GM21723 (cell line): ENCODE measurements at regions not wholly inside any gene's neighbourhood (a gene's known extent, or its start where the extent isn't known, plus 50 kb on each side); places are given as distances from the start of the nearest gene placed in this dataset.
"Not testable (repeated sequence)": the region's sequence is repeated elsewhere in the genome, so short reads cannot be mapped to it uniquely, and the experiment has no call there.

Source experiments
- ATAC-seq: cut with Tn5 transposase; IDR thresholded peaks from one replicate; pipeline ENCODE4 v1.9.1; 2021; ENCODE audit warnings: mild to moderate bottlenecking, moderate library complexity; ENCODE audit not compliant: unreplicated experiment

- no peak for ATAC-seq
Measured at GRCh38 chr4:100679926-100680325, 162.1 kb upstream of the EMCN start.

- ATAC-seq: no peak
Measured at GRCh38 chr4:100674976-100675375, 157.2 kb upstream of the EMCN start.

GRCh38 chr4:100657187-100657586 is 139.4 kb upstream of the EMCN start:
- no peak for ATAC-seq

GRCh38 chr4:100651499-100652175 is 133.8 kb upstream of the EMCN start:
- no peak for ATAC-seq

GRCh38 chr4:100649417-100649816 is 131.6 kb upstream of the EMCN start:
- no peak for ATAC-seq

- no peak for ATAC-seq
Measured at GRCh38 chr4:100644150-100644549, 126.3 kb upstream of the EMCN start.

- no peak for ATAC-seq
Measured at GRCh38 chr4:100641336-100641735, 123.5 kb upstream of the EMCN start.

- ATAC-seq: no peak
Measured at GRCh38 chr4:100635899-100636298, 118.1 kb upstream of the EMCN start.

- ATAC-seq: no peak
Measured at GRCh38 chr4:100633269-100633668, 115.4 kb upstream of the EMCN start.

- ATAC-seq: no peak
Measured at GRCh38 chr4:100632163-100632562, 114.3 kb upstream of the EMCN start.

GRCh38 chr4:100631281-100631968 is 113.6 kb upstream of the EMCN start:
- ATAC-seq: no peak

GRCh38 chr4:100630341-100630740 is 112.5 kb upstream of the EMCN start:
- ATAC-seq: no peak

GRCh38 chr4:100609810-100610209 is 92.0 kb upstream of the EMCN start:
- peak; percentile 56 for ATAC-seq

- ATAC-seq: not testable (repeated sequence)
Measured at GRCh38 chr4:100608651-100609050, 90.8 kb upstream of the EMCN start.

- ATAC-seq: no peak
Measured at GRCh38 chr4:100605144-100605543, 87.3 kb upstream of the EMCN start.

GRCh38 chr4:100593935-100594334 is 76.1 kb upstream of the EMCN start:
- no peak for ATAC-seq

GRCh38 chr4:100591161-100591876 is 73.5 kb upstream of the EMCN start:
- ATAC-seq: no peak

- no peak for ATAC-seq
Measured at GRCh38 chr4:100590325-100590724, 72.5 kb upstream of the EMCN start.

- ATAC-seq: no peak
Measured at GRCh38 chr4:100588076-100588475, 70.3 kb upstream of the EMCN start.

- no peak for ATAC-seq
Measured at GRCh38 chr4:100582146-100582545, 64.3 kb upstream of the EMCN start.

- ATAC-seq: no peak
Measured at GRCh38 chr4:100581337-100581736, 63.5 kb upstream of the EMCN start.

GRCh38 chr4:100576570-100576969 is 58.7 kb upstream of the EMCN start:
- no peak for ATAC-seq
